A549 (cell line): ENCODE measurements at regions not wholly inside any gene's neighbourhood (a gene's known extent, or its start where the extent isn't known, plus 50 kb on each side); places are given as distances from the start of the nearest gene placed in this dataset.

Experiments
- ATAC-seq, 2 experiments: fragments of 200-7000 bp in 1 of 2; fragments of >200 bp in 1 of 2; cut with Nextera tagmentation in 1 of 2; cut with Tn5 transposase in 1 of 2; 3 replicates each; pipeline versions ENCODE4 v1.8.0 to v1.9.1; 2018 to 2020; ENCODE audit warnings: mild to moderate bottlenecking in 1 of 2, moderate library complexity in 1 of 2
- CTCF ChIA-PET: fragments of 300-600 bp; sonication (Branson Sonifier 250); formaldehyde crosslinking; extraction: SDS; loops from one replicate; lab custom pipeline; 2021; ENCODE audit warnings: antibody characterized with exemption, inconsistent platforms; lab: Yijun Ruan, JAX
- POLR2A ChIA-PET: fragments of 350-600 bp; formaldehyde crosslinking; extraction: SDS; loops from one replicate; lab custom pipeline; 2021; ENCODE audit warnings: antibody characterized with exemption, inconsistent platforms; lab: Yijun Ruan, JAX
- DNase-seq, 2 experiments: peaks; one replicate each; pipeline versions ENCODE4 v3.0.0 to v3.0.0-alpha.2; 2011 to 2016; ENCODE audit warnings: low read depth in 1 of 2, low spot score in 1 of 2
- FAIRE-seq: peaks from 2 replicates; lab custom pipeline; 2011; peaks lifted over from hg19 to GRCh38; lab: Jason Lieb, UNC
- H3K27ac ChIP-seq, 2 experiments: fragments of >200 bp; sonication (Bioruptor Twin); formaldehyde crosslinking; 3 replicates each; pipeline ENCODE4 v1.5.1; 2016 to 2017
- H3K4me1 ChIP-seq: fragments of >200 bp; sonication (Bioruptor Twin); formaldehyde crosslinking; 3 replicates; pipeline ENCODE4 v1.6.1; 2016
- H3K4me2 ChIP-seq: fragments of >200 bp; sonication (Bioruptor Twin); formaldehyde crosslinking; 3 replicates; pipeline ENCODE4 v1.6.1; 2016
- H3K4me3 ChIP-seq: fragments of >200 bp; sonication (Bioruptor Twin); formaldehyde crosslinking; 3 replicates; pipeline ENCODE4 v1.5.1; 2016
- H3K9me3 ChIP-seq: fragments of >200 bp; sonication (Bioruptor Twin); formaldehyde crosslinking; 3 replicates; pipeline ENCODE4 v1.6.1; 2016
- CEBPB ChIP-seq, 2 experiments: fragments of >200 bp in 1 of 2; sonication (Bioruptor Twin) in 1 of 2; formaldehyde crosslinking in 1 of 2; IDR thresholded peaks; 2 replicates each; pipeline ENCODE4 v1.6.1; 2012 to 2016
- EHMT2 ChIP-seq: fragments of 200-600 bp; sonication (generic); IDR thresholded peaks from 2 replicates; pipeline ENCODE4 v1.6.1; 2016; ENCODE audit warnings: antibody characterized with exemption, low read depth, mild to moderate bottlenecking, moderate library complexity
- POLR2A ChIP-seq: IDR thresholded peaks from 2 replicates; pipeline ENCODE4 v1.6.1; 2012; ENCODE audit warnings: mild to moderate bottlenecking, low read length
- WGBS: methylation state at CpG from one replicate; pipeline ENCODE4 v1.1.6; 2017; ENCODE audit errors: missing lambda C conversion rate; 5-methylcytosine and 5-hydroxymethylcytosine counted together
- TF ChIP-seq, protein P1 (sequence below): fragments of >200 bp; sonication (Bioruptor Twin); formaldehyde crosslinking; IDR thresholded peaks from 3 replicates; pipeline ENCODE4 v1.6.1; 2016

DNA sequence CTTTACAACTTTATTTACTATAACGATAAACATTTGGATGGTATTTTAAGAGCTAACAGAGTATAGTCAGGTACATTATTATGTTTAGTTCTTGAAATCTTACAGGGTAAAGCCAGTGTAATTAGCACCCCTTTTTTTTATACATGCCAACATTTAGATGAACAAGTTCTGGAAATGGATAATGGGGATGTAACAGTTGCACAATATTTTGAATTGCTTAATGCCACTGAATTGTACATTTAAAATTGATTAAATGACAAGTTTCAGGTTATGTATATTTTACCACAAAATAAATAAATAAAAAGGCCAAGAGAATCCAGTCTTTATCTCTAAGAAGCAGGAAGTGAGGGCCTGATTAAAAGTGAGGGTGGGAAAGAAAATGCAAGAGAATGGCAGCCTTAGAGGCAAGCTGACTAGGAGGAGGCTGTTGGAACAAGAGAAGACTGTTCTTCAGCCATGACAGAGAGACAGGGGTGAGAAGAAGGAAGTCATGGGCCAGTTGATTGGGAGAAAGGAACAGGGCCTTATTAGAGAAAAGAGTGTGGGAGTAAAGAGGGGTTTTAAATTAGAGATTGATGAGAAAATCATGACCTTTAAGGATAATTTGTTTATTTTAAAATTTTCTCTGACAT lies 49.9 kb upstream of the TNFSF18 start:
- 92% methylated on average over 1 of the region's 1 CpG for WGBS
- TF ChIP-seq POLR2A (no peak), CEBPB (IDR thresholded peaks at IDR 0.05) (peak in 1 of 2 experiments; percentile 20; a peak in 1 of 4 replicates), EHMT2 (no peak)
- TF ChIP-seq, protein P1, sequence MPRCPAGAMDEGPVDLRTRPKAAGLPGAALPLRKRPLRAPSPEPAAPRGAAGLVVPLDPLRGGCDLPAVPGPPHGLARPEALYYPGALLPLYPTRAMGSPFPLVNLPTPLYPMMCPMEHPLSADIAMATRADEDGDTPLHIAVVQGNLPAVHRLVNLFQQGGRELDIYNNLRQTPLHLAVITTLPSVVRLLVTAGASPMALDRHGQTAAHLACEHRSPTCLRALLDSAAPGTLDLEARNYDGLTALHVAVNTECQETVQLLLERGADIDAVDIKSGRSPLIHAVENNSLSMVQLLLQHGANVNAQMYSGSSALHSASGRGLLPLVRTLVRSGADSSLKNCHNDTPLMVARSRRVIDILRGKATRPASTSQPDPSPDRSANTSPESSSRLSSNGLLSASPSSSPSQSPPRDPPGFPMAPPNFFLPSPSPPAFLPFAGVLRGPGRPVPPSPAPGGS = no peak
- Histone ChIP-seq H3K4me2 (no peak overlapping the region), H3K4me3 (no peak overlapping the region), H3K27ac (no peak overlapping the region), H3K9me3 (no peaks in the 10 kb centered on the region), H3K4me1 (no peaks in the 10 kb centered on the region)
- ChIA-PET CTCF (no interaction called here), POLR2A (no interaction called here)
- FAIRE-seq = no peak
- ATAC-seq = no peak
- no peak for DNase-seq
